GM06990 (cell line): ENCODE measurements at regions not wholly inside any gene's neighbourhood (a gene's known extent, or its start where the extent isn't known, plus 50 kb on each side); places are given as distances from the start of the nearest gene placed in this dataset.

Experiments
- DNase-seq: peaks from one replicate; pipeline ENCODE4 v3.0.0-alpha.2; 2011; ENCODE audit not compliant: insufficient read length; ENCODE audit errors: extremely low read depth
- H3K27me3 ChIP-seq: replicated peaks from 2 replicates; pipeline ENCODE4 v1.6.0; 2011; ENCODE audit warnings: low read length; ENCODE audit not compliant: control insufficient read depth, insufficient read depth
- H3K36me3 ChIP-seq: 2 replicates; pipeline ENCODE4 v1.5.1; 2011; ENCODE audit warnings: low read length; ENCODE audit not compliant: control insufficient read depth, insufficient read depth
- H3K4me3 ChIP-seq: replicated peaks from 2 replicates; pipeline ENCODE4 v1.5.1; 2011; ENCODE audit warnings: low read depth, mild to moderate bottlenecking, control low read depth, low read length
- CTCF ChIP-seq: IDR thresholded peaks from 2 replicates; pipeline ENCODE4 v1.5.1; 2011; ENCODE audit warnings: low read length, control low read depth, mild to moderate bottlenecking, inconsistent platforms; ENCODE audit not compliant: insufficient read depth, poor library complexity, severe bottlenecking

DNA sequence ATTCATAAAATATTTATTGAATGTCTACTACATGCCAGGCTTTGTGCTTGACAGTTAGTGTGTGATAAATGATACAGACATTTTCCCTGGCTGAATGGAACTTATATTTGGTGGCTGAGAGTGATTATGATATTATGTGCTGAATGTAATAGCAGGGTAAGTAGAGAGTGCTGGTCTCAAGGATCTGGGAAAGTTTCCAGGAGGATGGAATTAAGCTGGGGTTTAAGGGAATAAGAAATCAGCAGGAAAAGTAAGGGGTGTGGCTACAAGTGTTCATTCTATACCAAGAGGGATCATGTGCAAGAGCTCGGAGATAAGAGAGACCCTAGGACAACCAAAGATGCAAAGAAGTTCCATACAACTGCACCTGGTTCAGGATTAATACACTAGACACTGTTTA is 500.1 kb upstream of the CFAP20DC start:
- Histone ChIP-seq H3K4me3 (no peak overlapping the region), H3K27me3 (no peaks in the 10 kb centered on the region), H3K36me3 (no peaks in the 10 kb centered on the region)
- no peak for DNase-seq
- TF ChIP-seq CTCF = no peak

GRCh38 chr3:59547874-59548273 is 498.0 kb upstream of the CFAP20DC start:
- no peak for DNase-seq
- H3K4me3 ChIP-seq = no peak overlapping the region
- no peaks in the 10 kb centered on the region for H3K27me3 ChIP-seq
- no peak for TF ChIP-seq CTCF
- H3K36me3 ChIP-seq = no peaks in the 10 kb centered on the region

DNA sequence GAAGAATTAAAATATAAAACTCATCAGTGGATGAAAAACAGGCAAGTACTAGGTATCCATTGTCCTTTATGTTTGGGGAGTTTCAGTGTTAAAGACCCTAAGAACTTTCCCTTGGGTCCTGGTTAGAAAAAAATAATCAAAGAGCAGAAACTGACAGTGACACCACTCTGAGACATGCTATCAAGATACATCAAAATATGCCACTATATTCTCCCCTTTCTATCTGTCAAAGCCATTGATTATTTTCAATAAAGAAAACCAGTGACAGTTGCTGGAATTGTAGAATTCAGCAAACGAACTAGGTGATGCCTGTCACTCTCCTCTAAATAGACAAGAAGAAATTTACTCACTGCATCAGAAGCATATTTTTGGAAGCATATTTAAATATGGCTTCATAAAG is 496.7 kb upstream of the CFAP20DC start:
- Histone ChIP-seq H3K4me3 (no peak overlapping the region), H3K27me3 (no peaks in the 10 kb centered on the region), H3K36me3 (no peaks in the 10 kb centered on the region)
- TF ChIP-seq CTCF = no peak
- DNase-seq = no peak

DNA sequence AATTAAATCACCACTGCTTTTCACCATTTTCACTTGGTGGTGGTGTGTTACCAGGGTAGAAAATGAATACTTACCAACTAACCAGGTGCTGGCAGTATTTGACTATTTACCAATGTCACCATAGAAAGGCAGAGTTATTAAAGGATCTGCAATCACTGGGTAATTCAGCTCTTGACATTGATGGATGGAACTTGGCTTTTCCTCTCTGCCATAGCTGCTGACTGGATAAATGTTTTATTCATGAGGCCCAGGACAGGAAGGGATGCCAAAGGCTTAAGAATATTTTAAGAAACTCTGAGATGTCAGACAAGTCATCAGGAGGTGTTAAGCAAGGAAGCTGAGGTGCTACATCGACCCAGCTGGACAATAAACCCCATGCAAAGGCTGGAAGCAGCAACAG is 495.5 kb upstream of the CFAP20DC start:
- Histone ChIP-seq H3K27me3 (no peaks in the 10 kb centered on the region), H3K36me3 (no peaks in the 10 kb centered on the region), H3K4me3 (no peak overlapping the region)
- DNase-seq = no peak
- TF ChIP-seq CTCF = no peak

DNA sequence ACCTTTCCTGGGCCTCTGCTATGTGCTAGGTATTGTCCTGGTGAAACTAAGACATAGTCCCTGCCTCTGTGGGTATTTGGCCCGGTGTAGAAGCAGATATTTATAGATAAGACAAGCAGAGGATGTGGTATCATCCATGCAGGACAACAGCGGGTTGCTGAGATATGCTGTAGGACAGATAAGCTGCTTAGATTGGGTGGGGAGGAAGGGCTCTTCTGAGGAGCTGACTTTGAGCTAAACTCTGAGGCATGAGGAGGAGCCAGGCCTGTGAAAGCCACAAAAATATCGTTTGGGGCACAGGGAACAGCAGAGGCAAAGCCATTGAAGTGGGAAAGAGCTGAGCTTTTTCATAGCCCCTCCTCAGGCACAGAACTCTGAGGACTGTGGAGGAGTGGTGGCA is 492.5 kb upstream of the CFAP20DC start:
- no peak for TF ChIP-seq CTCF
- H3K36me3 ChIP-seq = no peaks in the 10 kb centered on the region
- no peak for DNase-seq
- no peak overlapping the region for H3K4me3 ChIP-seq
- no peaks in the 10 kb centered on the region for H3K27me3 ChIP-seq

DNA sequence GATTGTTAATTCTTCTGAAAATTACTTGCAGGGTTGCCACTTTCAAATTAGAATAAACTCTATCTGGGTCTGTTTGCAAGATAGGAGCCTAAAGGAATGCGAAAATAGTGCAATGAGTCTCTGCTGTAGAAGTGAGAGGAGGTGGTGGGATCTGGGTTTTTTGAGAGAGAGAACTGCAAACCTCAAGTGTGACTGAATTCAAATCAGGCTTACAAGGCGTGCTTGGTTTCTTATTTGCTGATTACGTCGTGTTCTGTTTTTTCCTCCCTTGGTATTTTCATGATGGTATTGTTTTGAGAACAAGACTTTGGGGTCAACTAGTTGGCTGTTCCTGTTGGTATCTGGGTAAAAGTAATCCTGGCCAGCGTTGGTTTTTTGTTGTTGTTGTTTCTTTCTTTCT is 490.9 kb upstream of the CFAP20DC start:
- no peak for TF ChIP-seq CTCF
- peak; percentile 38 for DNase-seq
- no peaks in the 10 kb centered on the region for H3K27me3 ChIP-seq
- H3K36me3 ChIP-seq = no peaks in the 10 kb centered on the region
- H3K4me3 ChIP-seq = no peak overlapping the region
